ENCODE measurements at regions not wholly inside any gene's neighbourhood (a gene's known extent, or its start where the extent isn't known, plus 50 kb on each side); places are given as distances from the start of the nearest gene placed in this dataset.

DNA sequence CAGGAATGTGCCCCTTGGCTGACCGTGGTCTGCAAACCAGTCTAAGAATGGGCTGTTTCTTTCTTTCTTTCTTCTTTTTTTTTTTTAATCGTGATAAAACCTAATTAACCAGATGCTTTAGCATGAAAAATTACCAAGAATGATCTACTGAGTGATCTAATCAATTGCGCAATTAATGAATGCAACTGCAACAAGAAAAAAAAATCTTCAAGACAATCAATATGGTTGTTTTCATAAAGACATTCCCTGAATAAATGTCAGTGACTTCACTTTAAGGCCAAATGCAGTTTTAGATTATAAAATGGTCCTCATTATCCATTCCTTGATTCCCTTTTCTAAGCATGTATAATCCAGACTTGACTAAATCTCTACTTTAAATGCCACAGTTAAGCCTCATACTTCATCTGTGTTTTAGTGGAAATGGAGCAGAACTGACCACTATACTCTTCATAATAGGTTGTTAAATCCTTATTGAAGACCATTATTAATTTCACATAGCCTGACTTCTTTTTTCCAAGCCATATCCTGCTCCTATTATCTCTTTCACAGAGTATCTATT is 51.6 kb upstream of the SETD7 start:
- WGBS, 2 experiments (ENCODE audit: extremely low coverage in 2 of 2, insufficient read length in 1 of 2), result no CpG with 5 or more reads among the region's 3 CpGs
- Histone ChIP-seq H3K9ac (ENCODE audit: low read depth, low read length) (no peak overlapping the region), H4K5ac (ENCODE audit: low read depth, low read length) (no peak overlapping the region), H3K27ac (ENCODE audit: insufficient read depth, low read length) (no peak overlapping the region), H2AFZ (replicated peaks; ENCODE audit: low read length, poor library complexity) (no peak overlapping the region), H4K91ac (ENCODE audit: insufficient read depth, low read depth, low read length) (no peak overlapping the region), H3K4me1 (ENCODE audit: control insufficient read depth, insufficient read depth, low read length) (peaks cover 5% of the 10 kb centered on the region; the same call in 1 of the 2 replicates), H3K9me3 (ENCODE audit: control insufficient read depth, insufficient read depth, low read length) (no peaks in the 10 kb centered on the region), H3K36me3 (ENCODE audit: control insufficient read depth, insufficient read depth, low read length) (no peaks in the 10 kb centered on the region), H4K20me1 (ENCODE audit: insufficient read depth, low read length) (no peaks in the 10 kb centered on the region), H3K4ac (ENCODE audit: low read depth, low read length) (no peak overlapping the region), H3K4me3 (ENCODE audit: insufficient read depth, low read depth, low read length) (no peak overlapping the region), H3K4me2 (ENCODE audit: low read depth, low read length) (no peak overlapping the region), H2AK5ac (ENCODE audit: low read depth, low read length) (no peak overlapping the region), H3K27me3 (ENCODE audit: control insufficient read depth, insufficient read depth, low read length) (peaks cover 14% of the 10 kb centered on the region), H3K56ac (ENCODE audit: extremely low read depth, insufficient read depth, low read length) (no peak overlapping the region), H3K79me1 (ENCODE audit: low read depth in 1 of 2, low read length in 2 of 2) (no peaks in the 10 kb centered on the region), H2BK120ac (ENCODE audit: low read depth, low read length) (peak overlapping the region; percentile 18; the same call in 1 of the 2 replicates), H3K9me1 (ENCODE audit: insufficient read depth, low read length) (no peaks in the 10 kb centered on the region), H2BK15ac (ENCODE audit: low read depth, low read length) (0 out of 3 replicates have a peak overlapping the region, but pooled peaks have one; percentile 21), H2BK5ac (ENCODE audit: low read depth, low read length, poor library complexity, severe bottlenecking) (no peak overlapping the region), H4K8ac (ENCODE audit: low read depth in 2 of 2, low read length in 2 of 2) (no peak overlapping the region), H3K14ac (replicated peaks; ENCODE audit: low read depth, low read length) (no peak overlapping the region), H2BK20ac (ENCODE audit: low read depth, low read length) (no peak overlapping the region), H3K23ac (ENCODE audit: low read depth, low read length) (no peak overlapping the region), H3K18ac (ENCODE audit: low read depth, low read length) (no peak overlapping the region), H2AK9ac (replicated peaks; ENCODE audit: low read depth, low read length, poor library complexity) (no peak overlapping the region)
- no peak for DNase-seq
- ChIA-PET POLR2A (ENCODE audit: unreplicated experiment) (no interaction called here), CTCF (interaction anchor here (0.7 to 0.9 kb wide), 3 partner anchors 24 to 650 kb away, joined by 3 to 4 read pairs (median 3); no protein-coding TSS in a partner anchor)
- no peak for ATAC-seq (ENCODE audit: low read depth)
- no peak for TF ChIP-seq POLR2A (IDR thresholded peaks at IDR 0.05; ENCODE audit: low read depth, low read length)
- peak; percentile 83 for TF ChIP-seq CEBPB (IDR thresholded peaks at IDR 0.05; ENCODE audit: low read depth, low read length)
- in situ Hi-C loops (cut with MboI; ENCODE audit: low sequenced_read_pairs), result no loop called here
- dilution Hi-C loops (cut with HindIII; ENCODE audit: low sequenced_read_pairs, unreplicated experiment), result no loop called here
- no TSS peak for BruUV-seq (replicated peaks)
- intact Hi-C loops (cut with micrococcal nuclease), result no loop called here
